GDM1 (cell line): ENCODE measurements at regions not wholly inside any gene's neighbourhood (a gene's known extent, or its start where the extent isn't known, plus 50 kb on each side); places are given as distances from the start of the nearest gene placed in this dataset.

Source experiments
- DNase-seq: peaks from one replicate; lab custom pipeline; 2025; lab: John Stamatoyannopoulos, UW

DNA sequence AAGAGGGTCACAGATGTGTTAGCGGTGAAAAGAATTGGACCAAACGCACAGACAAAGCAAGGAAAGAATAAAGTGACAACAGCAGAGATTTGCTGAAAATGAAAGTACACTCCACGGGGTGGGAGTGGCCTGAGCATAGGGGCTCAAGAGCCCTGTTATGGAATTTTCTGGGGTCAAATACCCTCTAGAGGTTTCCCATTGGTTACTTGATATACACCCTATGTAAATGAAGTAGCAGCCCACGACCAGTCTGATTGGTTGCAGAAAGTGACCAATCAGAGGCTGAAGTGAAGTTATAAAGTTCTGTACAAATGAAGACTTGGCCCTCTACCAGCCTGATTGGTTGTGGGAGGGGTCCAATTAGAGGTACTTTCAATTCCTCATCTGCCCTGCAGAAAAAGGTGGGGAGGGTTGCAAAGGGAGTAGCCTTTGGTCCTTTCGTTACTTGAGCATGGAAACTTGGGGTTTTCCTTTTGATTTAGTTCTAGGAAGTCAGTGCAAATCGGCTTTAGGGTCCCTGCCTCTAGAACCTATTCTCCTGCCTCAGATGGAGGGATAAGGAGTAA, 125.6 kb upstream of the PRPS1L1 start:
- no peak for DNase-seq

DNA sequence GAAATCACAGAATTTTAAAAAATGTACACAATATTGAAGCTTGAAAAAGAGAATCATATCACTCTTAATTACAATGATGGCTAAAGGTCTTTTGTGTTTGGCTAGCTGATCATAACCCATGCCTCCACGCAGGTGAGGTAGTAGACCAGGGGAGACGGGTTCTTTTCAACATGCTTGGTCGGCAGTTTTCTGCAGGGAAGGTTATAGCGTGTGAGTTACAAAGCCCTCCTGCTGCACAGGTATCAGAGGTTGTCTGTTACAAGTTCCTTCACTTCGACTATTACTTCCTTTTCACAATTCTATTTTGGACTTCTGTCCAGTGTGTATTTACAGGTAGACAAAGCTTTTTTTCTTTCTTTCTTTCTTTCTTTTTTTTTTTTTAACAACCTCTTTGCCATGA, 127.1 kb upstream of the PRPS1L1 start:
- DNase-seq: no peak

DNA sequence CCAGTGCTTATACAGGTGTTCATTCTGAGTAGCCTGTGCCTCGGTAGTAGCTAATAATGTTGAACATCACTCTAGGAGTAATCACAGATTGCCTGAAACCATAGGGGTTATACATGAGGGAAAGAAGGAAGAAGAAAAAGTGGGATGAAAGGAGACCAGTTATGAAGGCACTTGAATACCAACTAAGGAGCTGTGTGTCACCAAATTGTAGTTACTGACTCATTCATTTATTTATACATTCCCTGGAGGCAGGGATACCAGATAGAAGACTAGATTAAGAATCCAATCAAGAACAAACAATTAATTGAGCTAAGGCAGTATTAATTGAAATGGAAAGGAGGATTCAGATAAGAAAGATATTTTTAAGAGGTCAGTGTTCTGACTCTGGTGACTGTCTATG, 129.6 kb upstream of the PRPS1L1 start:
- no peak for DNase-seq

DNA sequence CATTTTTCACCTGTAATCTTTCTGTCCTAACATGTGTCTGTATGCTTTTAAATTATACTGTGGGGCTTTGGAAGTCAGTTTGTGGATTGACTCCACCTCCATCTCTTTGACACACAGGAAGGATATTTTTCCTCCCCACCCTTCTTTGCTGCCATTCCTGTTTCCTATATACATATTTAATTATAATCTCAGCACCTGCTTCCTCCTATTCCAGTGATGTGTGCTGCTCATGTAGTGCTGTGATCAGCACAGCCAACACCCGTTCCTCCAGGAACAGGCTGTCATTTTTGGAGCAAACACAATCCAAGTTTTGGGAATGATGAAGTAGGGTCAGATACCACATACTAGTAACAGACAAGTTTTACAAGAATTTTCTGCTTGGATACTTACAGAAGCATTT, 135.0 kb upstream of the PRPS1L1 start:
- no peak for DNase-seq

DNA sequence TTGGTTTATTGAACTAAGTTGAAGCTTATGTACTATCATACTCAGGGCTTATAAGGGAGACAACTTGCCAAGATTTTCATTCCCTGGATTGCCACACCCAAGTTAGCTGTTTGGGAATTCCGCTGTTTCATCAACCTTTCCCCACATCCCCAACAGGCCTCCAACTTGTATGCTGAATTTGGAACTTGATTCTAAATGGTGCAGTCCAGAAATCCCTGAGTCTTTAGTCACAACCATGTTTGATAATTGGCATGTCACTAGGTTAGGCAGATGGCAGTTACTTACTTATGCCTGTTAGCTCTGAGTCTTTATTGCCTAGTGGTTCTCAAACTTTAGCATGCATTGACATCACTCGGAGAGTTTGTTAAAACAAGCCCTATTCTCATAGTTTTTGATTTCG, 135.4 kb upstream of the PRPS1L1 start:
- no peak for DNase-seq

DNA sequence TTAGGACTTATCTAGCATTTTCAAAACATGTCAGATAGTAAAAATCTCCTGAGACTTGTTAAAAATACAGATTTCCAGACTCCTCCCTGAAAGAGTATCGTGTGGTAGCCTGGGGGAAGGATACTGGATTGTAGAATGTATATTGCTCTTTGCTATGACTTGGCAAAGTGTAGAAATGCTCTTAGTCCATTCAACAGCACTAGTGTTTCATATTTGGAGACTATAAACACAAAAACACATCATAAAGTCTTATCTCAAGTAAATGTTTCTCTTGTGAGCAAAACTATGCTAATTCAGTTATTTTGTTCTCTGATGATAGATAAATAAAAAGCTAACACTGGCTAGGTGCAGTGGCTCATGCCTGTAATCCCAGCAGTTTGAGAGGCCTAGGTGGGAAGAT, 137.5 kb upstream of the PRPS1L1 start:
- no peak for DNase-seq

DNA sequence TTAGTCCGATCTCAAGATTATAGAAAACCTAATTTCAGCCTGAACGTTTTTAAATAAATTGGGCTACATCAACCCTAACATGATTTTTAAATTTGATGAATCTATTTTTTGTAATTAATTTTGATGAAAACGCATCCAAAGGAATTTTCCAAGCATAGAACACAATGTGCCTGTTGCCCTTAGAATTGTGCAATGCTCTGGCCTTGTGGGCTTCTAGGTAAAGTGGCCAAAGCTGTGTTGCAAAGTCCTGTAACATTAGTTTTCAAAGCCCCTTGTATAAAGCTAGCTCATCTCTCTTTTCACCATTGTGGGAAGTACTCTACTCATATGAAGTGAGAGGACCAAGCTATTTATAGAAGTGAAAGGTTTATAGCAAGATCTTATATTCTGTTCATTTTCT, 138.4 kb upstream of the PRPS1L1 start:
- no peak for DNase-seq

DNA sequence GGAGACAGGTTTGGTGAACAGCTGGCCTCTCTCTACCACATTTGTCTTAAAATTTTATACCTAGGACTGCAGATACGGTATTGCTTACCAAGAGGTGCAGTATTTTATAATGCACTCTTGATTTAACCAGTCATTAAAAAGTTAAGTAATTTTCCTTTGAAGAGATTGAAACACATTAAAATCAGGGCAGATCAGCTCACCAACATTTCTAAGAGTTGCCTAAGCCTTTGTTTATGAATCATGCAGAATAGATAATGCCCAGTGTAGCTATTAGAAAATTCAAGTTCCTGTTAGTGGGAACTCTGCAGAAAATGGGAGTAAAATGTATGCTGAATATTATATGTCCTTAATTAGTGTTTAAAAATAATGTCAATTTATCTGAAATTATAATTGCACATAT, 140.2 kb upstream of the PRPS1L1 start:
- DNase-seq: no peak

DNA sequence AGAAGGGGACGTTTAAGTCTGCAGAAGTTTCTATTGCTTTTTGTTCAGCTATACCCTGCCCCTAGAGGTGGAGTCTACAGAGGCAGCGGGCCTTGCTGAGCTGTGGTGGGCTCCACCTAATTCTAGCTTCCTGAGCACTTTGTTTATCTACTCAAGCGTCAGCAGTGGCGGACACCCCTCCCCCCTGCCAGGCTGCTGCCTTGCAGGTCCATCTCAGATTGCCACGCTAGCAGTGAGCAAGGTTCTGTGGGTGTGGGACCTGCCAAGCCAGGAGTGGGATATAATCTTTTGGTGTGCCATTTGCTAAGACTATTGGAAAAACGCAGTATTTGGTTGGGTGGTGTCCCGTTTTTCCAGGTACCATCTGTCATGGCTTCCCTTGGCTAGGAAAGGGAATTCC, 147.3 kb upstream of the PRPS1L1 start:
- no peak for DNase-seq

DNA sequence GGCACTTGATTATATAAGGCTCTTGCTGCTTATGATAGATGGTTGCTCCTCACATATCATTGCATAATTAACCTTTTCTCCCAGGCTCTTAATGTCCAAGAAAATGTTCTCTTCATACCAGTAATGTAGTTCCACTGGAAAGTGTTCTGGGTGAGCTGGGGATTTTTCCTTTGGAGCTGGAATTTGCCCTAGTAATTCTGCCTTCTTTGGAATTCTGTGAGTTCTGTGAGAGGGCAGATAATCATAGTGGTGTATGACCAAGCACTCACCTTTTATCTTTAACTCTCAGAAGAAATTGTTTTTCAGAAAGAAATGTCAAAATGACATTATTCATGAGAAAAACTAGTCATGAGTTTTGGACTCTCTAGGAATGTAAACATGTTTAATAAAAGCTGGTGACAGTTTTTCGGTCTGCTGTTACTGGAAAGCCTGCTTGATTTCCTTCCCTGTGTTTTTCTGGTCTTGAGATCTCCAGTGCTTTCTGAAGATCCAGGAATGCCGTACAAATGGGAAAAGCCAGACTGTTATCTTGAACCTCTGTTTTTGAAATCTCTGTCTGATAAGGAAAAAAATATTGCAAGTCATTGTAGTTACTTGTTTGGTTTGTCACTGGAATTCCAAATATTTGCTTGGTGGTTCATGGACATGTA, 148.3 kb upstream of the PRPS1L1 start:
- no peak for DNase-seq

DNA sequence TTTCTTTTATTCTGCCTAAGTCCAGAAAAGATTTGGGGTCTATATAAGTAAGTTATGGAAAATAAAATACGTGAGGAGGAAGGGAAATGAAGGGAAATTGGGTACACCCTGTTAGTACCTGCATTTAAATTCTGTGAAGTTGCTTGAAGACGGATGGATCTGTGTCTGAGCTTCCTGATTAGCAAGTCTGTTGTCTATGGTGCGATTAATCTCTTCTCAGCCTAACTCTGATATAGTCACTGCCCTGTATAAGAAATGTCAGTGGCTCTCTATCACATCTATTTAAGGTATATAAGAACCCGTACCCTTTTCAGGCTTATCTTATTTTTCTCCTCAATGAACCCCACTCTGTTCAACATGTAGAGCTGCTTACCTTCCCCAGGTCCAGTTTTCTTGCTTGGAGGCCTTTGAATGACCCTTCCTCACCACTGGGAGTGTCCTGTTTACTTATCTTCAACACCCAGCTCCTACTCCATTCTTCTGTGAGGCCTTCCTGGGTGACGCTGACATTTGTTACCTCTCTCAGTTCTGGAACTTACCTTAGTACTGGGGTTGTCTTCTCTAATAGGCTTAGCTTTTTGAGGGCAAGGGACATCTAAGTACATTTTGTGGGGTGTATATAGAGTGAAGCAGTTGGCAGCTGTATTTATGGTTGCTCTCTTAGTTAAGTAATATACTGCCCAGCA, 149.6 kb upstream of the PRPS1L1 start:
- no peak for DNase-seq

DNA sequence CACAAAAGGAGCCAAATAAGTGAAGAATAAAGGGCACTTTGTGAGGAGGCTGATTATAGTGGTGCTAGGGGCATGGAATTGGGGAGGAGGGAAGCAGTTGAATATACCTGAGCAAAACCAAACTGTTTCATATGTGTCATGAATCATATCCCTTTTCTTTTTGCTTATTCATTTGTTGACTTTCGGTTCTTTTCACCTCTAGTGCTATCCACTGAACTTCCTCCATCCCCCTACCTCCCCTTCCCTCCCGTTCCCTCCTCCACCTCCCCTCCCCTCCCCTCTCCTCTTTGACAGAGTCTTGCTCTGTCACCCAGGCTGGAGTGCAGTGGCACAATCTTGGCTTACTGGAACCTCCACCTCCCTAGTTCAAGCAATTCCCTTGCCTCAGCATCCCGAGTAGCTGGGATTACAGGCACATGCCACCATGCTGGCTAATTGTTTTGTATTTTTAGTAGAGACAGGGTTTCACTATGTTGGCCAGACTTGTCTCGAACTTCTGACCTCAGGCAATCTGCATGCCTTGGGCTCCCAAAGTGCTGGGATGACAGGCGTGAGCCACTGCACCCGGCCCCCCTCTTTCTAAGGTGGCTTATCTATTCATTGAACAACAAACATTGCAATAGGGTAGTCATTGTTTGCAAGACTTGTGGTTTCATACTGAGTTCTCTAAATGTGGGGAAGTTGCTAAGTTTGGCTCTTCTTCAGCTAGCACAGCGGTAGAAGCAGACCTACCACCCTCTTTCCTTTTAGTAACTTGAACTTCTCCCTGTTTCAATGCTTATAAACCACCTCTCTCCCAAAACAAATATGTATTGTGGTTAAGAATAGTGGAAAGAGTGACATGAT, 150.4 kb upstream of the PRPS1L1 start:
- DNase-seq: peak; percentile 48

DNA sequence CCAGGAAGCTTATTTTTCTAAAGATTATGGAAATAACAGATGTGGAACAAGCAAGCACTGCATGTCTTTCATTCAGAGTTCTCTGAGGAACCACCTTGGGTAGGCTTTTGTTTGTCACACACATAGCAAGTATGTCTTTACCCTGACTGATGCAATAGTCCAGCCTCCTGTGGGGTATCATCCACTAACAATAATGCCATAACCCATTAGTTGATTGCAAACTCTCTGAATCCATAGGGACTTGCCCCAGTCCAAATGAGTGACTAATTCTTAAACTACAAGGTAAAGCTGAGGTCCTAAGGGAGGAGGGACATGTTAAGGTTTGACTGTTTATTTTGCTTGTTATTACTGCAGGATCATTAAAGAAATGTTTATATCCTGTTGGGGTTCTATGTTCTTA, 151.4 kb upstream of the PRPS1L1 start:
- DNase-seq: no peak

DNA sequence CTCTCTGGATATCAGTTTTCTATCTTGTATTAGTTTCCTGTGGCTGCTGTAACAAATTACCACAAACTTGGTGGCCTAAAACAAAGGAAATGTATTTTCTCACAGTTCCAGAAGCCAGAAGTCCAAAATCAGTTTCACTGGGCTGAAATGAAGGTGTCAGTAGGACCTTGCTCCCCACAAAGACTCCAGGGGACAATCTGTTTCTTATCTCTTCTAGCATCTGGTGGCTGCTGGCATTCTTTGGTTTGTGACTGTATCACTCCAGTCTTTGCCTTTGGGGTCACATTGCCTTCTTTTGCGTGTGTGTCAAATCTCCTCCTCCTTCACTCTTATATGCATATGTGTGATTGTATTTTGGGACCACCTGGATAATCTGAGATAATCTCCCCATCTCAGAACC, 153.0 kb upstream of the PRPS1L1 start:
- DNase-seq: no peak

DNA sequence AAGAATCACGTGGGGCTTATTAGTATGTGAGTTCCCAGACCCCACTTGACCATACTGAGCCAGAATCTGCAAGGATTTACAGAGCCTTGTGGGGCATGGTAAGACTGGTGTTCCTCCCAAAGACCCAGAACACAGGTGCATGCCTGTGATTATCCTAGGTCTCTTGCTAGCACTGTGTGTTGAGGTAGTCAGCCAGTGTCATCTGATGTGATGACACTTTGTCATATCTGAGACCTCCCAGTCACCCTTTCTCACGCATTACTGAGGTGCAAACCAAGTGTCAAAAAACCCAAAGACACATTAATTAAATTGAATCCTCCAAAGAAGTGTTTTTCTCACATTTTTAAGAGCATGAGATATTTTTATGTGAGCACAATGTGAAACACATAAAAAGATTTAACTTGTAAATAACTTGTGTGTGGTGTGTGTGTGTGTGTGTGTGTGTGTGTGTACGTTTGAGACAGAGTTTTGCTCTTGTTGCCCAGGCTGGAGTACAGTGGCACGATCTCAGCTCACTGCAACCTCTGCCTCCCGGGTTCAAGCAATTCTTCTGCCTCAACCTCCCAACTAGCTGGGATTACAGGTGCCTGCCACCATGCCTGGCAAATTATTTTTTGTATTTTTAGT, 162.0 kb upstream of the PRPS1L1 start:
- no peak for DNase-seq

DNA sequence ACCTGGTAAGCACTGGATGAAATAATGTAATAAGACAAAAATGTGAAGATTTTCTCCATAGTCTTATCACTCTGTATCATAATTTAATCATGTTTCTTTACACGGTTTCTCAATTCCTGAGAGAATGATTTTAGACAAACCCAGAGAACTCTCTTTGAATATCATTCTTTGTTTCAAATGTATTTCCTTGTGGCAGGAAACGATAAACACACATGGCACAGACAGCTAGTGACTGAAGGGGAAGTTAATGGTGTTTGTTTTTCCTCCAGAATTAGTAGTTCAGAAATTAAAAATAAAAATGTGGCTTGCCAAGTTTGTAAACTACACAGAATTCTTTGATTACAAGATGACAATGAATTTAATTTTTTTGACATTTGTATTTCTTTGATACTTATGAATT, 163.7 kb upstream of the PRPS1L1 start:
- no peak for DNase-seq

DNA sequence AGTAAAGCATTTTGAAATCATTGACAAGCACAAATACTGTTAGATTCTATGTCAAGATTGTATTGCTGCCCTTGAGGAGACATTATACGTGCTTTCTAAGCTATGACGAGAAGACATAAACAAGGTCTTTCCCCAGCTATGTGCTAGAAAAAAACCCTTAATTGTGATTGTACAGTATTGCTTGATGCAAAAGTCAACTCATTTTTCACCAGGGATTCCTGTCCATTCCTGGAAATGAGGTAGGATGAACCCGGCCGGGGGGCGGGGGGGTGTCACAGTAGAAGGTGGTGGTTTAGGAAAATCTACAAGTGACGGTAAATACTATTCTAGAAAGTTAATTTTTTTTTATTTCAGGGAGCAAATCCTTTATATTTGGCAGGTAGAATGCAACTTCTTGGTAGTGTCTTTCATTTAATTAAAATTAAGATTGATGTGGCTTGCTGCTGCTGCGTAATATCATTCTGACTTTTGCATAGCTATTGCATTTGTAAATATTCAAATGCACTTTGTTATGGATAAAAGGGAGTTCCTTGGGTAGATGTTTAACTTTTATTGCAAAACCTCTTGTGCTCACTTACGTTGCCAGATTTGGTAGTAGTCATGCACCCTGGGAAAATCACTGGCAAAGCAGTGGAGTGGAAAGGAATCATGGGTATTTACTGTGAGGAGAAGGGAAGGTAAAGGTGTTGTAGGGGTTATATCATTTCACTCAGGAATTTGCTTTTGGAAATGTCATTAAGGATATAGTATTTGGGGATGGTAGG, 164.4 kb upstream of the PRPS1L1 start:
- DNase-seq: no peak

DNA sequence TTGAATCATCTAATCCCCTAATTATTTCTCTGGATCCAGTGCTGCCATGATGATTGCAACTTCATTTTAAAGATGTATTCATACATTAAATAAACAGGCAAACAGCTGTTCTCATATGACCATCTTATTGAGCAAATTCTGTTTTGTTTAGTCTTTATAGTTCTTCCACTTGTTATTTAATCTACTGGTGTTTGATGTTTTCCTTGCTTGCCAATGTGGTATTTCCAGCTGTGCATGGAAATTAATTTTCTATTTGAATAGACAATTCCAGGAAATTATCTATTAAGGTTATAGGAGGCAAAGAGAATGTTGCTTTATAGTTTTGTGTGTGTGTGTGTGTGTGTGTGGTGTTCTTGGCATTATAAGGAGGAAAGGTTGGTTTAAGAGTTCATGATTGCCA, 167.0 kb upstream of the PRPS1L1 start:
- DNase-seq: no peak

DNA sequence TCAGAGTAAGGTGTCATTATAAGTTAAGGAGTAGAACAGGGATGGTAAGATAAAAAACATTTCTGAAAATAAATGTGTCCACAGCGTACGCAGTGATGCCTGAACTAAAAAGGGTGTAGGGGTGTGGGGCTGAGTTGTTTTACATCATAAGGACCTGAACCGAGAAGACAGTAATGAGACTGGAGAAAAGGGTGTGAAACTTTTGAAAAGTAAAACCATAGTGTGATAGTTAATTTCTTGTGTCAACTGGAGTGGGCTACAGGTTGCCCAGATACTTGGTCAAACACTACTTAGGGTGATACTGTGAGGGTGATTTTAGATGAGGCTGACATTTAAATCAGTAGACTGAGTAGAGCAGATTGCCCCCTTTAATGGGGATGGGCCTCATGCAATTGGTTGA, 169.0 kb upstream of the PRPS1L1 start:
- no peak for DNase-seq

DNA sequence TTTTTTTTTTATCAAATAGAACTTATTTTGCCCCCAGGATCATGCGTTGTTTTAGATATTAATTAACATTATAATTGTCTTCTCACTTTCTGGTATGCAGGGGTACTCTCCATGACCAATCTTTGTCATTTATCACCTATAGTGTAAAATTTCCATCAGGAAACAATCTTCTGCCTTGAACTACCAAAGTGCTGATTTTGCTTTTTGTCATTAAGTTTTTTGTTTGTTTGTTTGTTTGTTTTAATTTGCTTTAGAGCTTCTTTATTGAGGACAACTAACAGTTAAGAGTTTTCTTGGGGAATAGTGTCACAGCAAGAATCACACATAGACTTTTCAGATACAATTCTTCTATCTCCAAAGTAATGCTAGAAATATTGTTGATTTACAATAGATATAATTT, 171.2 kb upstream of the PRPS1L1 start:
- DNase-seq: no peak

DNA sequence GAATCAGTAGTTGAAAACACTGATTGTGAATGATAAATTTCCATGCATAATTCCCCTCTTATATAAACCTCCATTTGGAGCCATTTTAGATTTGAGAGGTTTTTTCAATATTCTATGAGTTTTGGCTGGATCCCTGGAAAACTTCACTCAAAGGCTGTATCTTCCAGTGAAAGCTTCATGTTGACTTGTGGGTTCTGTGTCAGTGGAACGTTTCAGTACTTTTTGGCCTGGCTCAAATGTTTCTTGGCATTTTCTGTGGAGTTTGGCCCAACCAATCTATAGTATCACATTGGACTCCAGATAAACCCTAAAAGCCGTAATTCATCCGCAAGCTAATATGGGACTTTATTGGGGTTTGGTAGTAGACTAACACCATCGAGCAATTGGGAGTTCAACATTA, 172.6 kb upstream of the PRPS1L1 start:
- no peak for DNase-seq

DNA sequence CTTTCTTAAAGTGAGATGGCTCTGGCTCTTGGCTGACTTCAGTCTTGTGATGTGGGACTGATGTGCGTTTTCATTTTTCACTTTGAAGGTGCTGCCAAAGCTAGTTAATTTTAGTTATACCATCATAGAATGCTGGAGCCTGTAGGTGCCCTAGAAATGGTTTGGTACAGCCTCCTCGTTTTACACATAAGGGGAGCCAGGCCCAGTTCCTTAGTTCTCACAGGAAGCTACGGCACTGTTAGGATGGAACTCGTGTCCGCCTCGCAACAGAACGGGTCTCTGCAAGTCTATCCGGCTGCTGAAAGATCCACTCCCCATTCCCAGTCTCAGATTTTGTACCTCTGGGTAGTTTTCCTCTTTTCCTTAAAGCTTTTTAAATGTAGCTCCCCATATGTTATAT, 173.2 kb upstream of the PRPS1L1 start:
- DNase-seq: no peak
